COR-L47 (cell line): ENCODE measurements at regions not wholly inside any gene's neighbourhood (a gene's known extent, or its start where the extent isn't known, plus 50 kb on each side); places are given as distances from the start of the nearest gene placed in this dataset.
"Not testable (repeated sequence)": the region's sequence is repeated elsewhere in the genome, so short reads cannot be mapped to it uniquely, and the experiment has no call there.

Experiments used
- DNase-seq: peaks from one replicate; lab custom pipeline; 2025; lab: John Stamatoyannopoulos, UW

- DNase-seq, result no peak
These were observed 107.1 kb upstream of the STK17B start for GRCh38 chr2:196278491-196278911.

- no peak for DNase-seq
These were observed 108.2 kb upstream of the STK17B start for GRCh38 chr2:196279541-196279940.

DNA sequence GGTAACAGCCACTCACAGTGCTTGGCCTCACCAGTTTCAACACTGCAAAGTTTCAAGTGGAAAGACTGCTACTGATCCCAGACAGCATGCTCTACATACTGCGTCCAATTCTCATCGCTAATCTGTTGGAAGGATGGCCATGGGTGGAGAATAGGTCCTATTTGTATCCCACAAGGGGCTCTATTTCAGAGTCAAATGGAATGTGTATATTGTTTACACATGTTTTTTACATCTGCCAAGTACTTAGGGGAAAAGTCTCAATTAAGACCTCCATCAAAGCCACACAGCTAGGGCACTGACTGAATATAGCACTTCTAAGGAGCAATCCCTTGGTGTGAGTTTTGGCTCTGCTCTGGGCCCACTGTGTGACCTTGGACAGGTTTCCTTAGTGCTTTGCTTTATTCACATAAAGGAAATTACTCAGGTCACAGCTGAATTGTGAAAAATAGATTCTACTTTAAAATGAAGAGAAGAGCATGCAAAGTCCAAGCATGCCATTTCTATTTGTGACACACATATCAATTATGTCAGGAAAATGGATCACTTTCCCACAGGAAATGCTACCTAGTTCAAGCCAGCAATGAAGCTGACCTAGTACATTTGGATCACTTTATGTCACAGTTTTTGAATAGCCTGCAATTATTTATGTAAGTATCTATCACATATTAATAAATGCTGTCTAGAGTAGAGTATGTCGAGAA lies 112.9 kb upstream of the STK17B start:
- no peak for DNase-seq

DNA sequence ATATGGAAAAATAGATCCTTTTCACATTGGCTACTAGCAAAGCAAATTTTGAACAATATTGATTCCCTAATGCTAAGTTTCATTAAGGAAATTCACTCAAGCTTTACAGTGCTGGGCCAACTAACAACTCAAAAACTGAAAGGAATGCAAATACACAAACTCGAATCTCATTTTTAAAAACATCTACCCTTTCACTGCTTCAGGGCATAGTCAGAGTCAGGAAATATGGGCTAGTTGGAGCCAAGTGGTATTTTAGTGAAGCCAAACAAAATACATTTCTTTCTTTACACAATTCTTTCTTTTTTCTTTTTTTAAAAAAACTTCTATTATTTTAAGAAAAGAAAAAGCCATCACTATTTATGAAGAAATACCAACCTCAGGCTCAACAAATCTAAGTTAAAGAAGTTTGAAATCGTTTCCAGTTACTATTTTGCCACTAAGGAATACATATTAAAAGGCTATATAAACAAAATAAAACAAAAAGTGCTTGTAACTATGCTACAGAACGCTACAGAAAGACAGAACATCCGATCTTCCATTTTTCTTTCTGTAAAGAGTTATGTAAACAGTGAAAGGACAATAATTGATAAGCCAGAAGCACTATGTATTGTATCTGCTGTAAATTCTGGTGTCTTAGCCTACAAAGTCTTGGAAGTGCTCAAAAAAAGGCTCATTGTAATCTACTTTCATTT lies 113.6 kb upstream of the STK17B start:
- DNase-seq, result no peak

- no peak for DNase-seq
These were observed 115.4 kb upstream of the STK17B start for GRCh38 chr2:196286821-196287220.

DNA sequence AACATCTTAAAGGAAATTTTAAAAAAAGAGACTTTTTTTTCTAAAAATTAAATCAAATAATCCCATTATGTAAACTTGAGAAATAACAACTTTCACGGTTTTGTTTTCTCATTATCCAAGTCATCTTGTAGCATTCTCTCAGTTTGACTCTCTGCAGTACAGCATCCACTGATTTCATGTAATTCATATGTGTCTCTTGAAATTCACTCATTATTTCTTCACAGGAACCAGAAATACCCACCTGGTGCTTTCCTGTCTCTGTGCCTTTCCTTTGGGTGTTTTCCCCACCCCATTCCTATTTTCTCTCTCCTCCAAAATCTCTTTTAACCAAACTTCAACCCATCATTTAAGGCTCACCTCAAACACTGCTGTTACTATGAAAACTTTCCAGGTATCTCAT lies 116.1 kb upstream of the STK17B start:
- DNase-seq, result no peak

DNA sequence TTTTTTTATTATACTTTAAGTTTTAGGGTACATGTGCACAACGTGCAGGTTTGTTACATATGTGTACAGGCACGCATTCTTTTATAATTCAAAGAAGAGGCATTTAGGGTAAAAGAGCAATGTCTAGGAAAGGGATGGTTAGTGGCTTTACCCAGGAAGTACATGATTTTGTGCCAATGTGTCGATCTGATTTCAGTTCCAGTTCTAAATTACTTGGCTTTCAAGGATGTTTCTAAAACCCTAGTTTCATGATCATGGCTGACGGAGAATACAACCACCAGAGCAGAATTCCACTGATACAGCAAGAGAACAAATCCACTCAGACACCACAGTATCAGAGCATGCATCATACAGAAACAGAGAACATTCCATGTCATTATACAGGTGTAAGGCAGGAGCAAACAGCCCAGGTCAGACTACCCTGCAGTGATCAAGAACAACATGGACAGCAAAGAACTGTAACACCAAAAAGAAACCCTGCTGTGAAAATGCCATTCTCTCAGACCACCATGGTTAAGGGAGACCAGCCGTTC lies 116.7 kb upstream of the STK17B start:
- no peak for DNase-seq

DNA sequence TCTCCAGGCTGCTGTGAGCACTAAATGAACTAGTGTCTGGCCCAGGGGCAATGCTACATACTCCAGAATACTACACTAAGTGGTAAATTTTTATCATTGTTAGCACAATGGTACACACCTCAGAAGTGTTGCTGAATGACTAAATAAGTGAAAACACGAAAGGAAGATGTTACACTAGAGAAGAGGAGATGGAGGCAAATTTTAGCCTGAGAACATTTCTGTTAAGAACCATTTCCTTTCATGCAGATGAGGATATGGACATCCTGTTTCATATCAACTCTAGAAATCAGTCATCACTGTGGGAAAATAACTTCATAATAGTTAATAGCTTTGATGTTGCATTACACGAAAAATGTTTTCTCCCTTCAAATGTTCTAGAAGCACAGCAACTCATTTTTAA lies 117.6 kb upstream of the STK17B start:
- DNase-seq, result no peak

DNA sequence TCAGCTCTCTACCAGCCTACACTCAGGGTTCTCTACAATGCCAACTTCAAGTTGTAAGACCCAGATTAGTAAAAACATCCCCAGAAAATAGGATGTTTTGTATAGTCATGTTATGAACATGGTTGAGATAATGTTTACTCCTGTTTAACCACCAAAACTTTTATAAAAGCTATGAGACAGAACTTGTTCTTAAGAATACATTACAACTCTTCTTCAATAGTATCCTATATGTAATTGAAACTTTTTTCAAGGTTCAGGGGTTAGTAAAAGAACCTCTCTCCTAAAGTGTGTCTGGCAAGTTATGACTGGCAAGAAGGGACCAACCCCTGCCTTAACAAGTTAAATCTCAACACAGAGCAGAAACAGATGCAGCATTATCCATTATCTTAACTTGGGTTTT lies 118.8 kb upstream of the STK17B start:
- DNase-seq, result no peak

GRCh38 chr2:196290569-196290968 lies 119.2 kb upstream of the STK17B start:
- no peak for DNase-seq

GRCh38 chr2:196291426-196291825 lies 120.0 kb upstream of the STK17B start:
- no peak for DNase-seq

GRCh38 chr2:196291873-196292800 lies 120.8 kb upstream of the STK17B start:
- no peak for DNase-seq

DNA sequence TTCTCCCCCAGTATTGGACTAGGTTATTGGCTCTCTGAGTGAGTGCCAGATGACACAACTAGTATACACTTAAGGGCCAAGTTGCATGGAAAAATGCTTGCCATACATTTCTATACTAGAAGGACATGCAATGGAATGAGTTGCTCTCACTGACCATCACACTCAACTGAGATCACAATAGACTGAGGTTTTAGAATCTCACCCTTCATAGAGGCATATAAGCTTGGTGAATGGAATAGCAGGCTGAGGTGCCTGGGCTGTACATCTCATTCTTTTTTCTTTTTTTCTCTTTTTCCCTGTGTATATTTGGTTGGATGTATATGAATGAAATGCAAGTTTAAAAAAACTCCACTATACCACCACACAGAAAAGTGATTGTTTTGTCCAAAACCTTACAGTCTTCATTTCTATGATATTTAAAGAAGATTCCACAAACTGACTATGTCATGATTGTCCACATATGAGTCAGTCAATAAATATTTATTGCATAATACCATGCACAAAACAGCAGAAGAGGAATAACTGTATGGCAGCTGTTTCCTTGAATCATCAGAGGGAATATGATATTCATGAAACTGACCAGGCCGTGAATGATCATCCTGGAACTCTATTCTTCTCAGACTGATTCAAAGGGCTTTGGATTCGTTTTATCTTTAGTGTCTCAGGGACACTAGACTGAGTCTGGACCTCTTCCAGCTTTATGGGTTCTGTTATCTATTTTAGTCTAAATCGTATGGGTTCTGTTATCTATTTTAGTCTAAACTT lies 122.6 kb upstream of the STK17B start:
- no peak for DNase-seq

GRCh38 chr2:196294516-196294909 lies 123.1 kb upstream of the STK17B start:
- DNase-seq, result no peak

GRCh38 chr2:196295005-196295404 lies 123.6 kb upstream of the STK17B start:
- DNase-seq, result no peak

- not testable (repeated sequence) for DNase-seq
These were observed 126.8 kb upstream of the STK17B start for GRCh38 chr2:196298106-196298723.

GRCh38 chr2:196307775-196308305 lies 136.5 kb upstream of the STK17B start:
- no peak for DNase-seq

- DNase-seq, result no peak
These were observed 138.3 kb upstream of the STK17B start for GRCh38 chr2:196309691-196310090.

- DNase-seq, result no peak
These were observed 142.8 kb upstream of the STK17B start for GRCh38 chr2:196314157-196314556.

- DNase-seq, result no peak
These were observed 143.4 kb upstream of the STK17B start for GRCh38 chr2:196314780-196315179.
